ENCODE measurements at regions not wholly inside any gene's neighbourhood (a gene's known extent, or its start where the extent isn't known, plus 50 kb on each side); places are given as distances from the start of the nearest gene placed in this dataset.

GRCh38 chr5:146273109-146273508 lies 65.5 kb upstream of the POU4F3 start:
- no peak for TF ChIP-seq EZH2 (IDR thresholded peaks at IDR 0.05; ENCODE audit: low read depth, low read length, severe bottlenecking)
- TF ChIP-seq NRF1 (IDR thresholded peaks at IDR 0.05; ENCODE audit: low read depth, low read length), result no peak
- no peak for TF ChIP-seq TCF12 (IDR thresholded peaks at IDR 0.05; ENCODE audit: low read depth, low read length)
- no peak for TF ChIP-seq CBX8 (IDR thresholded peaks at IDR 0.05; ENCODE audit: borderline replicate concordance, low read depth, low read length)
- TF ChIP-seq, protein P1, sequence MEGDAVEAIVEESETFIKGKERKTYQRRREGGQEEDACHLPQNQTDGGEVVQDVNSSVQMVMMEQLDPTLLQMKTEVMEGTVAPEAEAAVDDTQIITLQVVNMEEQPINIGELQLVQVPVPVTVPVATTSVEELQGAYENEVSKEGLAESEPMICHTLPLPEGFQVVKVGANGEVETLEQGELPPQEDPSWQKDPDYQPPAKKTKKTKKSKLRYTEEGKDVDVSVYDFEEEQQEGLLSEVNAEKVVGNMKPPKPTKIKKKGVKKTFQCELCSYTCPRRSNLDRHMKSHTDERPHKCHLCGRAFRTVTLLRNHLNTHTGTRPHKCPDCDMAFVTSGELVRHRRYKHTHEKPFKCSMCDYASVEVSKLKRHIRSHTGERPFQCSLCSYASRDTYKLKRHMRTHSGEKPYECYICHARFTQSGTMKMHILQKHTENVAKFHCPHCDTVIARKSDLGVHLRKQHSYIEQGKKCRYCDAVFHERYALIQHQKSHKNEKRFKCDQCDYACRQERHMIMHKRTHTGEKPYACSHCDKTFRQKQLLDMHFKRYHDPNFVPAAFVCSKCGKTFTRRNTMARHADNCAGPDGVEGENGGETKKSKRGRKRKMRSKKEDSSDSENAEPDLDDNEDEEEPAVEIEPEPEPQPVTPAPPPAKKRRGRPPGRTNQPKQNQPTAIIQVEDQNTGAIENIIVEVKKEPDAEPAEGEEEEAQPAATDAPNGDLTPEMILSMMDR (IDR thresholded peaks at IDR 0.05; ENCODE audit: control extremely low read depth in 1 of 3, insufficient read depth in 1 of 3, low read depth in 1 of 3, low read length in 3 of 3), result no peak
- TF ChIP-seq POLR2A (IDR thresholded peaks at IDR 0.05; ENCODE audit: control extremely low read depth in 1 of 2, low read depth in 2 of 2, low read length in 2 of 2), result no peak
- no peak for TF ChIP-seq POLR2AphosphoS5 (IDR thresholded peaks at IDR 0.05; ENCODE audit: low read depth, low read length)
- TF ChIP-seq EP300 (IDR thresholded peaks at IDR 0.05; ENCODE audit: borderline replicate concordance in 1 of 2, low read depth in 2 of 2, low read length in 2 of 2), result no peak
- TF ChIP-seq HDAC2 (IDR thresholded peaks at IDR 0.05; ENCODE audit: borderline replicate concordance in 1 of 2, low read depth in 2 of 2, low read length in 2 of 2), result no peak
- TF ChIP-seq CHD2 (IDR thresholded peaks at IDR 0.05; ENCODE audit: low read length), result no peak
- no peak for TF ChIP-seq RAD21 (IDR thresholded peaks at IDR 0.05 in 1 of 2, conservative IDR thresholded peaks at IDR 0.05 in 1 of 2; ENCODE audit: low read depth in 2 of 2, low read length in 2 of 2)

Measured in H1 (cell line).